ENCODE measurements at regions not wholly inside any gene's neighbourhood (a gene's known extent, or its start where the extent isn't known, plus 50 kb on each side); places are given as distances from the start of the nearest gene placed in this dataset.

DNA sequence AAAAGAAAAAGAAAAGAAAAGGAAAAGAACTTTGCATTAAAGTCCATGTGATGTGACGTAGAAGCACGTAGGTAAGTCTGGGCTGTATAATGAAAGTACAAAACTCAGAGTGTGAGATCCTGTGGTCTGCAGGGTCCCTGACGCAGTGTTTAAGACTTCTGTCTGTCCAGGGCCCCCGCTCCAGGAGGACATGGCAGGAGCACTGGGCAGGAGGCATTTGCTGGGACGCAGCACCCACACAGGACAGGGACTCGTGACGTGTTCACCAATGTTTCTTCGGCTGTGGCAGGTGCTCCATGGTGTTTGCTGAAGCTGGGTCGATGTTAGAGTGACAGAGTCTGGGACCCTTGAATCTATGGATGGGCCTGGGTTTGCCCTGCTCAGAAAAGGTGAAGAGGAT lies 348.1 kb downstream of the BRD1 start:
- H3K4me3 Mint-ChIP-seq, result no peak overlapping the region
- no peak for DNase-seq
- no peak overlapping the region for H3K27ac Mint-ChIP-seq
- POLR2A ChIA-PET, result no interaction called here
- peaks cover 0 to 9% (median 0%) of the 10 kb centered on the region in 4 donors for H3K4me1 Mint-ChIP-seq
- peaks cover 0 to 15% (median 4%) of the 10 kb centered on the region in 9 donors for H3K9me3 Mint-ChIP-seq
- no peak for ATAC-seq
- peaks cover 0 to 35% (median 5%) of the 10 kb centered on the region in 5 donors for H3K27me3 Mint-ChIP-seq
- peaks cover 2 to 11% (median 11%) of the 10 kb centered on the region in 3 donors for H3K36me3 Mint-ChIP-seq

DNA sequence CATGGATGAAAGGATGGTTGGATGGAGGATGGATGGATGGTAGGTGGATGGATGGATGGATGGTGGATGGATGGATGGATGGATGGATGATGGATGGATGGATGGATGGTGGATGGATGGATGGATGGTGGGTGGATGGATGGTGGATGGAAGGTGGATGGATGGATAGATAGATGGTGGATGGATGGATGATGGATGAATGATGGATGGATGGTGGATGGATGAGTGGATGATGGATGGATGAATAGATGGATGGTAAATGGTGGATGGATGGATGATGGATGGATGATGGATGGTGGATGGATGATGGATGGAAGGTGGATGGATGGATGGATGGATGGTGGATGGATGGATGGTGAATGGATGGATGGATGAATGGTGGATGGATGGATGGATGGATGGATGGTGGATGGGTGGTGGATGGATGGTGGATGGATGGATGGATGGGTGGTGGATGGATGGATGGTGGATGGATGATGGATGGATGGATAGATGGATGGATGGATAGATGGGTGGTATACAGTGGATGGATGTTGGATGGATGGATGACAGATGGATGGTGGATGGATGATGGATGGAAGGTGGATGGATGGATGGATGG lies 350.8 kb downstream of the BRD1 start:
- no peak overlapping the region for H3K4me3 Mint-ChIP-seq
- ATAC-seq (no peak), DNase-seq (no peak)
- H3K36me3 Mint-ChIP-seq, result peaks cover 0 to 11% (median 11%) of the 10 kb centered on the region in 3 donors
- H3K27ac Mint-ChIP-seq, result peak overlapping the region in 1 of 10 donors; percentile 73
- peaks cover 0 to 7% (median 0%) of the 10 kb centered on the region in 4 donors for H3K4me1 Mint-ChIP-seq
- peaks cover 0 to 15% (median 4%) of the 10 kb centered on the region in 9 donors for H3K9me3 Mint-ChIP-seq
- POLR2A ChIA-PET, result no interaction called here
- H3K27me3 Mint-ChIP-seq, result peaks cover 0 to 22% (median 0%) of the 10 kb centered on the region in 5 donors

DNA sequence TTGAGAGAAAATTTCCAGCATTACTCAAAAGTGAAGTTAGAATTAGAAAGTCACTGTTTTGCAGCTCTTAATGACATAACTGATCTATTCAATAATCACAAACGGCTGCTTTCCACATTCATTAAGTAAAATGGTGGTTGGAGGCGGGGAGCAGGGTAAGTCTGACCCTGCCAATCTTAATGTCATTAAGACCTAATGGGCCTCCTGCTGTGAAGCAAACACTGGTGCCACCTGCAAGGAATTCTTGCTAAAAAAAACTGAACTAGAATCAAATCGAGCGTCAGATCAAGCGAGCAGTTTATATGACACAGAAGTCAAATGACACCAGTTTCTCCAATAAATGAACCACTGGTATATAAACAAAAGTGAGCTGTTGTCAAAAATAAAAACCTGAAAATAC lies 351.5 kb downstream of the BRD1 start:
- DNase-seq (no peak), ATAC-seq (no peak)
- H3K4me3 Mint-ChIP-seq, result no peak overlapping the region
- no peak overlapping the region for H3K27ac Mint-ChIP-seq
- POLR2A ChIA-PET, result no interaction called here
- H3K4me1 Mint-ChIP-seq, result peaks cover 0 to 5% (median 0%) of the 10 kb centered on the region in 4 donors
- peaks cover 0 to 15% (median 4%) of the 10 kb centered on the region in 9 donors for H3K9me3 Mint-ChIP-seq
- H3K27me3 Mint-ChIP-seq, result peaks cover 0 to 16% (median 0%) of the 10 kb centered on the region in 5 donors
- H3K36me3 Mint-ChIP-seq, result peaks cover 0 to 11% (median 11%) of the 10 kb centered on the region in 3 donors

DNA sequence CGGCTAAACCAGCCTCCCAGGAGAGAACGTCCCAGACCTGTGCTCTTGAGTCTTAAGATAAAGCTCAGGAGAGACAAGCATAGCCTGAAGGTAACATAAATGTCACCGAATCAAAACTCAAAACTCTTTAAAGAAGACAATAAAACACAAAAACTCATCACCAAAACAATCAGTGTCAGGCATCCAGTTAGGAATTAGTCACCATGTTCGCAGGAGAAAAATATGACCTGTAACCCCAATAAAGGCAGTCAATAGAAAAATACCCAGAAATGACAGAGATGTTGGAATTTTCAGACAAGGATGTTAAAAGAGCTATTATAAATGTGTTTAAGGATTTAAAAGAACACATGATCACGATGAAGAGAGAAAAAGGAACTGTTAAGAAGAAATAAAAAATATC lies 352.4 kb downstream of the BRD1 start:
- Mint-ChIP-seq H3K4me1 (peaks cover 0 to 5% (median 0%) of the 10 kb centered on the region in 4 donors), H3K27ac (no peak overlapping the region), H3K4me3 (no peak overlapping the region), H3K9me3 (peaks cover 0 to 15% (median 4%) of the 10 kb centered on the region in 9 donors), H3K27me3 (peaks cover 0 to 15% (median 0%) of the 10 kb centered on the region in 5 donors), H3K36me3 (peaks cover 0 to 11% (median 11%) of the 10 kb centered on the region in 3 donors)
- no peak for DNase-seq
- ATAC-seq, result no peak
- POLR2A ChIA-PET, result no interaction called here

DNA sequence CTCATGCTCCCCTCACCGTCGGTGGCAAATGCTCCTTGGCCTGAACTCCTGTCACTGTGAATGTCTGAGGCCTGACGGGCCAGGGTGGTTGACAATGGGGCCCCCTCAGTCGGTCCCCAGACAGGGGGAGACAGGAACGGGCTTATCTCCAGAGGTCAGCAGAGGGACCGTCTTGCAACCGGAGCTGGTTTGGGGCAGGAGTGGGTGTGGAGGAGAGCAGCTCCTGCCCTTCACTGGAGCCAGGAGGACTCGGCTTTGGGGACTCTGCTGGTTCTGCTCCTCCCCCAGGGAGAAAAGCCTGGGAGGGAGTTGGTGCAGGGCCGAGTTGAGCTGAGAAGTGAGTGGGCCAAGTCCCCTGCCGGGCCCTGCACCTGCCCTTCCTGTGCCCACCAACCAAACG lies 354.4 kb downstream of the BRD1 start:
- POLR2A ChIA-PET, result no interaction called here
- ATAC-seq, result no peak
- Mint-ChIP-seq H3K9me3 (peaks cover 0 to 15% (median 4%) of the 10 kb centered on the region in 9 donors), H3K36me3 (peaks cover 0 to 11% (median 7%) of the 10 kb centered on the region in 3 donors), H3K27ac (no peak overlapping the region), H3K4me1 (no peaks in the 10 kb centered on the region), H3K27me3 (peaks cover 0 to 3% (median 0%) of the 10 kb centered on the region in 5 donors), H3K4me3 (no peak overlapping the region)
- DNase-seq, result no peak

DNA sequence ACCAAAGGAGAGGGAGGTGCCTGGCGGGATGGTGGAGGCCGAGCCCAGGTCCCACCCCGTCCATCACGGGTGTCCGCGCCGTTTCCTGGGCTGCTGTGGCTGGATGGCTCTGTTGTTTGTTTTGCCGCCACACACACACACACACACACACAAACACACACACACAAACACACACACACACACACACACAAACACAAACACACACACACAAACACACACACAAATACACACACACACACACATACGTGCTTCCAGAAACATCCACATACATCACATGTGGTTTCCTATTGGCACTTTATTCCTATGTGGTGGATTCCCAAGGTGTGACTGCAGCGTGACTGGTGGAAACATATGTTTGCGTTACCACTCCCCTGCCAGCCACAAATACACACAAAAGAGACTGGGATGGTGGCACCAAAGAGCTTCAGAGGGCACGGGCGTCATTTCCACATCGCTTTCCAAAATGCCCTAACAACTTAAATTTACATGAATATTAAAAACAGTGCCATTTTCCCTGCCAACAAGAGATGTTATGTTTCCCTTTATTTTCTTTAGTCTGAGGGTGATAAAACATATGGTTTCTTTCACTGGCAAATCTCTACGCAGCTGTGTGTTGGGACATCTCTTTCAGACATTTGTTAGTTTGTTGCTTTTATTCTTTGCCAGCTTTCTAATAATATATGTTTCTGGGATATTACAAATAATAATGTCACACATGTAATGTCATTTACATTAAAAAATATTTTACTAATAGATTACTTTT lies 356.8 kb downstream of the BRD1 start:
- H3K36me3 Mint-ChIP-seq, result peaks cover 0 to 2% (median 0%) of the 10 kb centered on the region in 3 donors
- DNase-seq, result no peak

DNA sequence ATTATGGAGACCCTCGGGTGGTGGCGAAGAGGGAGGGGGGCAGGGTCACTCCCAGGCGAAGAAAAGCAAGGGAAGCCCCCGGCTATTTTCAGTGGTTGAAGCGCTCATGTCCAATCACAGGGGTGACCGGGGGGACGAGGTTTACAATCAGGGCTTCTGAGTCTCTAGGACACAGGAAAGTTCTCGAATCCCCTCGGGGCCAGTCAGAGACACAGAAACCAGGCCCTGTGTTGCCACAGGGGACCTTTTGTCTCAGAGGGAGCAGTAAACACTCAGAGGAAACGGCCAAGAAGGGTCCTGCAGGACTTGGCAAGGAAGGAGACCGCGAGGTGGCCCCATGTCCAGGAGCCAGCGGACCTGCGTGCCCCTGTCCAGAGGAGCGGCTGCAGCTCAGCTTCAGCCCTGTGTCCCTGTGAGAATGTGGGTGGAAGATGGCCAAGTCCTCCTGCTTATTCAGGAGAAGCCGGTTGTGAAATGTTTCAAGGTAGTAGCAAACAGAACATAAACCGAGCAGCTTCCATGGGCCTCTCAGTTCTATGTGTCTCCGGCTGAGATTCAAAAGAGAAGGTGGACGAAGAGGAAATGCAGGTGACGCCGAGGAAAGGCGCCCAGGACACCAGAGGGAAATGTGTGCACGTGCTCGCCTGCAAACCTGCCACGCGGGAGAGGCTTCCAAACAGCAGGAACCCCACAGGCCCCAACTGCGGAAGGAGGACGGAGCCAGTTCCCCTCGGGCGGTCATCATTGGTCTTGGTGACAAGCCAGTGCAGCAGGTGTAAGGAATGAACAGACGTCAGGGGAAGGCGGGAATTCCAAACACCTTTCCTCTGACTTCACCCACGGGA lies 357.6 kb downstream of the BRD1 start:
- ATAC-seq, result no peak
- no peak overlapping the region for H3K27ac Mint-ChIP-seq

More for the DNA sequence above, 356.8 kb downstream of the BRD1 start:
- Mint-ChIP-seq H3K9me3 (peaks cover 0 to 5% (median 0%) of the 10 kb centered on the region in 9 donors), H3K4me3 (no peak overlapping the region), H3K4me1 (no peaks in the 10 kb centered on the region), H3K27ac (no peak overlapping the region), H3K27me3 (peaks cover 0 to 3% (median 0%) of the 10 kb centered on the region in 5 donors)
- POLR2A ChIA-PET, result no interaction called here
- no peak for ATAC-seq

DNA sequence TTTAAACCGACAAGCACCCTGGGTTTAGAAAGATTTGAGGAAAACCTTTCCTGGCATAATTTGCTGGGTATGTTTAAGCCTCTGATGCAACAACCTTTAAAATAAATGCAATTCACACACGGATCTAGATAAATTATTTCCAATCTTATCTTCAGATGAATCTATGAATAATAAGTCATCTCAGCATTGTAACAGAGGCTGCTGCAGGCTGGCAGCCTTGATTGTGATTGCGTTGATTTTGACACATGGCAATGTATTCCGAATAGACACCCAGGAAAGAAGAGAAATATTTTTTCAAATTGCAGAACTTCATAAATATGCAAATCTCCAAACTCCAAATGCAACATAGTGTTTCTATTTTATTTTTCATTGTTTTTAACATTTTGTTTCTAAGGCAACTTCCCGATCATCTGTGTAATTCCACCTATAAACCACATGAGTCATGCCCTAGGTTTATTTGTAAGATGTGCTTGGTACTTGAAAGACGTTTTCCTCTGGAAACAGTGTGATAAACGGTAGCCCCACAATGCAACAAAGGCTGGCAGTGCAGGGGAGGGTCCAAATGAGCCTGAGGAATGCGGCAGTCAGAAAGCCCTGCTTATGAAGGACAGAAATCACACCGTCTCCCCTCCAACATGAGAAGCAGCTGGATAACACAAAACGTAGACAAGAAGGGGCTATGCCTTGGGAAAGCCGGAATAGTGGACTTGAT lies 359.0 kb downstream of the BRD1 start:
- no peak overlapping the region for H3K4me3 Mint-ChIP-seq
- peaks cover 0 to 6% (median 0%) of the 10 kb centered on the region in 9 donors for H3K9me3 Mint-ChIP-seq
- no peak overlapping the region for H3K27ac Mint-ChIP-seq
- peaks cover 0 to 4% (median 0%) of the 10 kb centered on the region in 5 donors for H3K27me3 Mint-ChIP-seq
- H3K4me1 Mint-ChIP-seq, result no peaks in the 10 kb centered on the region
- H3K36me3 Mint-ChIP-seq, result peaks cover 0 to 4% (median 0%) of the 10 kb centered on the region in 3 donors
- ATAC-seq (no peak), DNase-seq (no peak)
- POLR2A ChIA-PET, result no interaction called here

More for the DNA sequence above, 357.6 kb downstream of the BRD1 start:
- H3K27me3 Mint-ChIP-seq, result peaks cover 0 to 5% (median 0%) of the 10 kb centered on the region in 5 donors
- H3K4me1 Mint-ChIP-seq, result no peaks in the 10 kb centered on the region
- peaks cover 0 to 4% (median 0%) of the 10 kb centered on the region in 9 donors for H3K9me3 Mint-ChIP-seq
- no peak overlapping the region for H3K4me3 Mint-ChIP-seq
- H3K36me3 Mint-ChIP-seq, result peaks cover 0 to 4% (median 0%) of the 10 kb centered on the region in 3 donors
- POLR2A ChIA-PET, result no interaction called here
- no peak for DNase-seq

DNA sequence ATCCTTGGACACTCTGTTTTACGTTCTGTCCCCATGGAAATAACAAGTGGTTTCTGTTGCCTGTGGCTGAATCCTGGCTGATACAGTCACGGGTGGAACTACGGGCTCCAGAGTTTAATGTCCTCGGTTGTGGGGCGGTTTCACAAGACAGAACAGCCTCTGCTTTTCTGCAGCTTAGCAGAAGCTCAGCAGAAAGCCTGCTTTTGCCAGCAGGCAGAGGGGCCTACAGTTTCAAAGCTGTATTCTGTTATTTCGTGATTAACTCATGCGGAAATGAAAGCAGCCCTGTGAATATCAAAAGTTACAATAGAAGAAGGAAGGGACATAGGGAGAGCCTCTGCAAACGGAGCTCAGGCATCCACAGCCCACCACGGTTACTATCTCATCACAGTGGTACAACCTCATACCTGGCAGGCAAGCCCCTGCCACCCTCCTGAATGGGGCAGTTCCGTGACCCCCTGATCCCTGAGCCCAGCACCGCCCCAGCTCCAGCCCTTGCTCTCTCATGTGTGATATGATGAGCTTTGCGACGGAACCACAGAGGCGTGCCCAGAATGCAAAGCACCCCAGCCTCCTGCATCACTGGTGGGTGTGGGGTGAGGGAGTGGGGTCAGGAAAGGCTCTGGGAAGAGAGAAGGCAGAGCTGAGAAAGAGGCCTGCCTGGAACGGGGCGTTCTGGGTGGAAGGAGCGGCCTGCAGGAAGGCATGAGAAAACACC lies 360.6 kb downstream of the BRD1 start:
- Mint-ChIP-seq H3K4me1 (no peaks in the 10 kb centered on the region), H3K4me3 (no peak overlapping the region), H3K27me3 (peaks cover 0 to 4% (median 0%) of the 10 kb centered on the region in 5 donors), H3K9me3 (peaks cover 0 to 8% (median 0%) of the 10 kb centered on the region in 9 donors), H3K36me3 (peaks cover 0 to 4% (median 0%) of the 10 kb centered on the region in 3 donors), H3K27ac (no peak overlapping the region)
- POLR2A ChIA-PET, result no interaction called here
- DNase-seq, result no peak
- no peak for ATAC-seq

DNA sequence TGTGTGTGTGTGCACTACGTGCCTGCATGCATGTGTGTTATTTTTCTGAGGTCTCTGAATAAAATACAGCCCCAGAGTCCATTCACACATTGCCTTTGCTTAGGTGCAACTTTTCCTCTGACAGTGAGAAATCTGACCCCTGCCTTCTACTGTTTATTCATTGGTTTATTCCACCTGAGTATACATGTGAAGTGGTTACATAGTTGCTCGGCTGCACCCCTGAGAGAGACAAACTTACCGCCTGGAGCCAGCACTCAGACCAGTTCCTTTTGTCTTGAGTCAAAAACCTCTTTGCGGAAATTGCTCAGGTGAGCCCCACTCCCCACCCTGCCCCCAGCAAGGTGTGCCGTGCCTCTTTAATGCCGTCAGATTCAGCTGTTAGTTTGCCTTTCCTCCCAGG lies 363.6 kb downstream of the BRD1 start:
- Mint-ChIP-seq H3K9me3 (peaks cover 0 to 13% (median 0%) of the 10 kb centered on the region in 9 donors), H3K27ac (no peak overlapping the region), H3K4me3 (no peak overlapping the region), H3K27me3 (peaks cover 0 to 9% (median 0%) of the 10 kb centered on the region in 5 donors), H3K4me1 (no peaks in the 10 kb centered on the region), H3K36me3 (peaks cover 0 to 4% (median 0%) of the 10 kb centered on the region in 3 donors)
- DNase-seq, result no peak
- POLR2A ChIA-PET, result no interaction called here
- ATAC-seq, result no peak

DNA sequence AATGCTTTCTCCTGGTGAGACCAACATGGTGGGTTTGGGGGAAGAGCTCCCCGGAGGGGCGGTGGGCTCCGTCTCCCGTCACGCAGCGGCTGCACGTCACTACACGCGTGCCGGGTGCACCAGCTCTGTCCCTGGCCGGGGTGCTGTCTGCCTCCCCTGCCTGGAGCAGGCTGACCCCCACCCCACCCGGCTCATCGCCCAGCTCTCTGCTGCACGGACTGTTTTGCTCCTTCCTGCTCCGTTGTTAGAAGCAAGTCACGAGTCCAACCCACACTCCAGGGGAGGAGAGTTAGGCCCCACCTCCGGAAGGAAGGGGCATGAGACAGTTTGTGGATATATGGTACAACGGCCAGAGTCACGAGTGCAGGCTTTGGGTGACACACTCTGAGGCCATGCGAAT lies 364.9 kb downstream of the BRD1 start:
- Mint-ChIP-seq H3K36me3 (peaks cover 0 to 4% (median 0%) of the 10 kb centered on the region in 3 donors), H3K4me1 (peaks cover 0 to 2% (median 0%) of the 10 kb centered on the region in 4 donors), H3K27me3 (peaks cover 0 to 18% (median 5%) of the 10 kb centered on the region in 5 donors), H3K9me3 (peaks cover 0 to 14% (median 0%) of the 10 kb centered on the region in 9 donors), H3K27ac (no peak overlapping the region), H3K4me3 (no peak overlapping the region)
- POLR2A ChIA-PET, result no interaction called here
- DNase-seq (no peak), ATAC-seq (no peak)

All from naive thymus-derived CD8-positive, alpha-beta T cell (primary cell).